HEK293 (cell line): ENCODE measurements at regions not wholly inside any gene's neighbourhood (a gene's known extent, or its start where the extent isn't known, plus 50 kb on each side); places are given as distances from the start of the nearest gene placed in this dataset.

Experiments
- CTCF ChIP-seq: fragments of 450-650 bp; formaldehyde crosslinking; IDR thresholded peaks from 2 replicates; pipeline ENCODE4 v1.5.1; 2016; ENCODE audit warnings: missing biosample characterization, missing genetic modification characterization
- INSM2 ChIP-seq: fragments of 450-650 bp; formaldehyde crosslinking; IDR thresholded peaks from 2 replicates; pipeline ENCODE4 v1.5.1; 2016; ENCODE audit warnings: missing biosample characterization, missing genetic modification characterization
- REST ChIP-seq: fragments of 450-650 bp; formaldehyde crosslinking; IDR thresholded peaks from 2 replicates; pipeline ENCODE4 v1.5.1; 2016; ENCODE audit warnings: missing biosample characterization, missing genetic modification characterization
- ZBTB1 ChIP-seq: fragments of 450-650 bp; formaldehyde crosslinking; IDR thresholded peaks from 2 replicates; pipeline ENCODE4 v1.5.1; 2016; ENCODE audit warnings: missing biosample characterization, missing genetic modification characterization
- ZBTB26 ChIP-seq: fragments of 450-650 bp; formaldehyde crosslinking; optimal IDR thresholded peaks from 2 replicates; pipeline ENCODE3; 2016; ENCODE audit warnings: missing biosample characterization, mild to moderate bottlenecking, missing genetic modification characterization
- ZNF10 ChIP-seq: fragments of 450-650 bp; formaldehyde crosslinking; IDR thresholded peaks from 2 replicates; pipeline ENCODE4 v1.5.1; 2017; ENCODE audit warnings: missing biosample characterization, missing genetic modification characterization
- ZNF488 ChIP-seq: fragments of 450-650 bp; formaldehyde crosslinking; IDR thresholded peaks from 2 replicates; pipeline ENCODE4 v1.5.1; 2016; ENCODE audit warnings: missing biosample characterization, missing genetic modification characterization
- ZNF670 ChIP-seq: fragments of 450-650 bp; formaldehyde crosslinking; IDR thresholded peaks from 2 replicates; pipeline ENCODE4 v1.5.1; 2016; ENCODE audit warnings: missing biosample characterization, missing genetic modification characterization, low read depth
- ZSCAN16 ChIP-seq: fragments of 450-650 bp; formaldehyde crosslinking; IDR thresholded peaks from 2 replicates; pipeline ENCODE4 v1.5.1; 2016; ENCODE audit warnings: missing biosample characterization, missing genetic modification characterization

- TF ChIP-seq CTCF (tag by site-specific recombination) = no peak
- TF ChIP-seq REST (tag by site-specific recombination) = no peak
- TF ChIP-seq ZNF10 = no peak
- no peak for TF ChIP-seq ZBTB26 (tag by site-specific recombination)
- no peak for TF ChIP-seq ZBTB1
- TF ChIP-seq ZSCAN16 (tag by site-specific recombination) = no peak
- TF ChIP-seq ZNF488 = no peak
- no peak for TF ChIP-seq ZNF670
- TF ChIP-seq INSM2 (tag by site-specific recombination) = no peak
Measured at GRCh38 chr5:155293605-155294178, 280.1 kb downstream of the KIF4B start.
